ENCODE measurements at regions not wholly inside any gene's neighbourhood (a gene's known extent, or its start where the extent isn't known, plus 50 kb on each side); places are given as distances from the start of the nearest gene placed in this dataset.

DNA sequence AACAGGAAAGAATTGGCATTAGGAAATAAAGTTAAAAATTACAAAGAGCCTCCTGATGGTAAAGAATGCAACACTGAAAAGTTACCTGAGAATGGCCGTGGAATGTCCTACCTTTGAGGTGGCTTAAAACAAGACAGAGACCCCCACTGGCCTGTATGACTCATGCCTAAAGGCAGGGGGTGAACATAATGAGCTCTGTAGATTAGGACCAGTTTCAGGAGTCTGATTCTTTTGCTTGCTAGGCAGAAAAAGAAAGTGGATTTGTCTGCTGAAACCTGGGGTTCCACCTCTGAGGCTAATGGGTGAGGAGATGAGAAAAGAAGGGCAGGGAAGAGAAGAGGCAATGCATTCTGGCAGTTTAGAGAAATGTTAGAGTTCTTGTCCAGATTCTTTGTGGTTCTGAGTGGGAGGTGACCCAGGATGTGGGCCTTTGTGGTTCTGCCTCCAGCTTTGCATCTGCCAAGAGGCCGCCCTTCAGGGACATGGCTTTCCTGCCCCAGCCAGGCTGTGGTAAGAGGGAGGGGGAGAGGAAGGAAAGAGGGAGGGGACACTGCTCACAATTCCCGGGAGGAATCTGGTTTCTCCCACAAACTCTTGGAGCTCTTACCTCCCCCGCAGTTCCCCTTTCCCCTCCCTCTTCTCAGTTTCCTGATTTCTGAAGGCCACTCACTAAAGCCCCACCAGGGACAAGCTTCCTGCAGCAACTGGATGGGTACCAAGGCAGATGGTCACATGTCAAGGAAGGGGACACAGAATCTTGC is 109.6 kb downstream of the EFNB1 start:
- Histone ChIP-seq H3K36me3 (ENCODE audit: control insufficient read depth in 1 of 2, insufficient read depth in 2 of 2, low read length in 2 of 2) (no peaks in the 10 kb centered on the region), H4K8ac (ENCODE audit: low read depth, low read length) (no peak overlapping the region), H3K4me1 (ENCODE audit: control insufficient read depth in 1 of 2, insufficient read depth in 2 of 2, low read length in 2 of 2) (peaks cover 4 to 14% of the 10 kb centered on the region in 2 experiments), H3K4me2 (ENCODE audit: low read length) (no peak overlapping the region), H3K27me3 (ENCODE audit: insufficient read depth, low read length) (no peaks in the 10 kb centered on the region), H2BK5ac (ENCODE audit: low read depth, low read length, poor library complexity) (no peak overlapping the region), H4K12ac (ENCODE audit: low read depth, low read length) (no peak overlapping the region), H3K14ac (ENCODE audit: low read length) (no peak overlapping the region), H3K27ac (ENCODE audit: low read depth, low read length) (no peak overlapping the region), H3K18ac (ENCODE audit: low read length) (no peak overlapping the region), H3K23ac (ENCODE audit: low read length) (no peak overlapping the region), H3K4me3 (ENCODE audit: low read depth, low read length) (no peak overlapping the region), H4K91ac (ENCODE audit: low read depth, low read length) (no peak overlapping the region), H3K9me3 (ENCODE audit: insufficient read depth, low read depth, low read length) (no peaks in the 10 kb centered on the region), H2AFZ (ENCODE audit: insufficient read depth, low read length, poor library complexity) (no peak overlapping the region), H2BK12ac (ENCODE audit: low read length) (no peak overlapping the region), H2BK120ac (ENCODE audit: insufficient read depth, low read length, poor library complexity) (no peak overlapping the region), H3K4ac (ENCODE audit: low read depth, low read length) (no peak overlapping the region), H3K79me1 (ENCODE audit: low read length) (no peaks in the 10 kb centered on the region), H2AK5ac (ENCODE audit: low read length) (no peak overlapping the region), H3K9ac (ENCODE audit: low read length) (no peak overlapping the region), H3K79me2 (ENCODE audit: control insufficient read depth, insufficient read depth, low read length, poor library complexity) (no peaks in the 10 kb centered on the region)
- no peak for DNase-seq
- WGBS (ENCODE audit: extremely low coverage, insufficient coverage, insufficient read length): no CpG with 5 or more reads among the region's 4 CpGs

DNA sequence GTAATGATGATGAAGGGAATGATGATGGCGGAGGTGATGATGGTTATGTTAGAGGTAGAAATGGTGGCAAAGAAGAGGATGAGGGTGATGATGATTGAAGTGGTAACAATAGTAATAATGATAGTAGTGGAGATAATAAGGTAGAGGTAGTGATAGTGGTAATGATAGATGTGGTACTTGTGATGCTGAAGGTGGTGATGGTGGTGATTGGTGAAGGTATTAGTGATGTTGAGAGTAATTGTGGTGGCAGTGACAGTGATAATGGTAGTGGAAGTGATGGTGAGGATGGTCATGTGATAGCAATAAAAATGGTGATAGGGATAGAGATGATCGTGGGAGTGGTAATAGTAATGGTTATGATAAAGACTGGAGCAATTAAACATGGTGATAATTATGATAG is 108.8 kb downstream of the EFNB1 start:
- H3K18ac ChIP-seq (ENCODE audit: low read length): no peak overlapping the region
- 100% methylated on average over 2 of the region's 2 CpGs for WGBS (ENCODE audit: extremely low coverage, insufficient coverage, insufficient read length)
- peaks cover 4 to 12% of the 10 kb centered on the region in 2 experiments for H3K4me1 ChIP-seq (ENCODE audit: control insufficient read depth in 1 of 2, insufficient read depth in 2 of 2, low read length in 2 of 2)
- H3K9ac ChIP-seq (ENCODE audit: low read length): no peak overlapping the region
- no peak overlapping the region for H4K8ac ChIP-seq (ENCODE audit: low read depth, low read length)
- H4K12ac ChIP-seq (ENCODE audit: low read depth, low read length): no peak overlapping the region
- no peak overlapping the region for H2AK5ac ChIP-seq (ENCODE audit: low read length)
- H2BK120ac ChIP-seq (ENCODE audit: insufficient read depth, low read length, poor library complexity): no peak overlapping the region
- no peak overlapping the region for H3K4ac ChIP-seq (ENCODE audit: low read depth, low read length)
- H3K79me1 ChIP-seq (ENCODE audit: low read length): no peaks in the 10 kb centered on the region
- H3K79me2 ChIP-seq (ENCODE audit: control insufficient read depth, insufficient read depth, low read length, poor library complexity): no peaks in the 10 kb centered on the region
- H2AFZ ChIP-seq (ENCODE audit: insufficient read depth, low read length, poor library complexity): no peak overlapping the region
- no peaks in the 10 kb centered on the region for H3K9me3 ChIP-seq (ENCODE audit: insufficient read depth, low read depth, low read length)
- H3K27me3 ChIP-seq (ENCODE audit: insufficient read depth, low read length): no peaks in the 10 kb centered on the region
- no peak overlapping the region for H2BK12ac ChIP-seq (ENCODE audit: low read length)
- H2BK5ac ChIP-seq (ENCODE audit: low read depth, low read length, poor library complexity): no peak overlapping the region
- no peak overlapping the region for H3K27ac ChIP-seq (ENCODE audit: low read depth, low read length)
- no peak overlapping the region for H4K91ac ChIP-seq (ENCODE audit: low read depth, low read length)
- no peak for DNase-seq
- H3K4me3 ChIP-seq (ENCODE audit: low read depth, low read length): no peak overlapping the region
- H3K36me3 ChIP-seq (ENCODE audit: control insufficient read depth in 1 of 2, insufficient read depth in 2 of 2, low read length in 2 of 2): no peaks in the 10 kb centered on the region
- H3K23ac ChIP-seq (ENCODE audit: low read length): no peak overlapping the region
- H3K4me2 ChIP-seq (ENCODE audit: low read length): no peak overlapping the region
- no peak overlapping the region for H3K14ac ChIP-seq (ENCODE audit: low read length)

DNA sequence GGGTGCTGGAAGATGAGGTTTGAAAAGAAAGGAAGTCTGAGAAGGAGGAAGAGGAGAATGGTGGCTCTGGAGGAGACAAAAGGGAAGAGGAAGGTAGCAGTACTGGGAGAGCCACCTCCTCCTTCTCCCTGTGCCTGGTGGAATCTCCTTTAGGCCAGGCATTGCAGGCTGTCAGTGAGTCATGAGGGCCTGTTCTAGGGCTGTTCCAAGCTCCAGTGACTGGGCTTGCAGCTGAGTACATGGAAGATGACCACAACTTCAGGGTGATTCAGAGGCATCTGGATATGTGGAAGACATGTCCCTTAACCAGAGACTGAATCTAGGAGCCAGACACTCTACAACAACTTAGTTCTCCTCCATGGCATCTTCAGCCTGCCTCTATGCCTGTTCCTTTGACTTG is 107.8 kb downstream of the EFNB1 start:
- no peak overlapping the region for H4K91ac ChIP-seq (ENCODE audit: low read depth, low read length)
- H3K79me2 ChIP-seq (ENCODE audit: control insufficient read depth, insufficient read depth, low read length, poor library complexity): no peaks in the 10 kb centered on the region
- H2AFZ ChIP-seq (ENCODE audit: insufficient read depth, low read length, poor library complexity): no peak overlapping the region
- H3K4me2 ChIP-seq (ENCODE audit: low read length): no peak overlapping the region
- H3K18ac ChIP-seq (ENCODE audit: low read length): no peak overlapping the region
- no peaks in the 10 kb centered on the region for H3K79me1 ChIP-seq (ENCODE audit: low read length)
- H3K36me3 ChIP-seq (ENCODE audit: control insufficient read depth in 1 of 2, insufficient read depth in 2 of 2, low read length in 2 of 2): no peaks in the 10 kb centered on the region
- no peak overlapping the region for H3K27ac ChIP-seq (ENCODE audit: low read depth, low read length)
- no peak overlapping the region for H3K23ac ChIP-seq (ENCODE audit: low read length)
- no peak overlapping the region for H4K8ac ChIP-seq (ENCODE audit: low read depth, low read length)
- no peak overlapping the region for H4K12ac ChIP-seq (ENCODE audit: low read depth, low read length)
- no peaks in the 10 kb centered on the region for H3K27me3 ChIP-seq (ENCODE audit: insufficient read depth, low read length)
- H2BK5ac ChIP-seq (ENCODE audit: low read depth, low read length, poor library complexity): no peak overlapping the region
- H3K4me3 ChIP-seq (ENCODE audit: low read depth, low read length): no peak overlapping the region
- H2BK120ac ChIP-seq (ENCODE audit: insufficient read depth, low read length, poor library complexity): no peak overlapping the region
- H3K4me1 ChIP-seq (ENCODE audit: control insufficient read depth in 1 of 2, insufficient read depth in 2 of 2, low read length in 2 of 2): peaks cover 0 to 8% of the 10 kb centered on the region in 2 experiments
- H3K14ac ChIP-seq (ENCODE audit: low read length): no peak overlapping the region
- no peaks in the 10 kb centered on the region for H3K9me3 ChIP-seq (ENCODE audit: insufficient read depth, low read depth, low read length)
- DNase-seq: peak; percentile 24 to 44
- H3K4ac ChIP-seq (ENCODE audit: low read depth, low read length): no peak overlapping the region
- H2BK12ac ChIP-seq (ENCODE audit: low read length): no peak overlapping the region
- no peak overlapping the region for H3K9ac ChIP-seq (ENCODE audit: low read length)
- H2AK5ac ChIP-seq (ENCODE audit: low read length): no peak overlapping the region

DNA sequence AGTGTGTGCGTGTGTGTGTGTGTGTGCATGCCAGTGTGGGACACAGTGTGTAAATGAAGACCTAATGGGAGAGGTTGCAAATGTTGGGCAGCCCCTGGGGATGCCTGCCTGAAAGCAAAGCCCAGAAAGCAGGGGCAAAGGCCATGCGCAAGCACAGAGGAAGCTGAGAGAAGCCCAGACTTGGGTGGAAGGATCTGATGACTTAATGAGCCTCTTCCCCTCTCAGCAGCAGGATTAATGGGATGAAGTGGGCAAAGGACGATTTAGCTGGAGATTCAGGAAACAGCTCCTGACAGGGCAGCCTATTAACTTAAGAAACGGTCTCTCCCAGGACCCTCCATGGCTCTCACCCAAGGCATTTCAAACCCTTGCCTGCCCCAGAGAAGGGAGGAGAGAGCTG is 107.3 kb downstream of the EFNB1 start:
- no peak for DNase-seq
- Histone ChIP-seq H3K18ac (ENCODE audit: low read length) (no peak overlapping the region), H3K79me2 (ENCODE audit: control insufficient read depth, insufficient read depth, low read length, poor library complexity) (no peaks in the 10 kb centered on the region), H2AK5ac (ENCODE audit: low read length) (no peak overlapping the region), H3K9ac (ENCODE audit: low read length) (no peak overlapping the region), H3K4me1 (ENCODE audit: control insufficient read depth in 1 of 2, insufficient read depth in 2 of 2, low read length in 2 of 2) (peaks cover 0 to 8% of the 10 kb centered on the region in 2 experiments), H3K4ac (ENCODE audit: low read depth, low read length) (no peak overlapping the region), H2BK12ac (ENCODE audit: low read length) (no peak overlapping the region), H2AFZ (ENCODE audit: insufficient read depth, low read length, poor library complexity) (no peak overlapping the region), H3K14ac (ENCODE audit: low read length) (no peak overlapping the region), H4K8ac (ENCODE audit: low read depth, low read length) (no peak overlapping the region), H4K12ac (ENCODE audit: low read depth, low read length) (no peak overlapping the region), H4K91ac (ENCODE audit: low read depth, low read length) (no peak overlapping the region), H3K36me3 (ENCODE audit: control insufficient read depth in 1 of 2, insufficient read depth in 2 of 2, low read length in 2 of 2) (no peaks in the 10 kb centered on the region), H3K4me2 (ENCODE audit: low read length) (no peak overlapping the region), H3K4me3 (ENCODE audit: low read depth, low read length) (no peak overlapping the region), H2BK5ac (ENCODE audit: low read depth, low read length, poor library complexity) (no peak overlapping the region), H3K27me3 (ENCODE audit: insufficient read depth, low read length) (no peaks in the 10 kb centered on the region), H3K23ac (ENCODE audit: low read length) (no peak overlapping the region), H3K79me1 (ENCODE audit: low read length) (no peaks in the 10 kb centered on the region), H3K27ac (ENCODE audit: low read depth, low read length) (no peak overlapping the region), H3K9me3 (ENCODE audit: insufficient read depth, low read depth, low read length) (no peaks in the 10 kb centered on the region), H2BK120ac (ENCODE audit: insufficient read depth, low read length, poor library complexity) (no peak overlapping the region)
- WGBS (ENCODE audit: extremely low coverage, insufficient coverage, insufficient read length): no CpG with 5 or more reads among the region's 4 CpGs
